ENCODE measurements at regions not wholly inside any gene's neighbourhood (a gene's known extent, or its start where the extent isn't known, plus 50 kb on each side); places are given as distances from the start of the nearest gene placed in this dataset.
A peak's percentile ranks its signal among the peaks of the same experiment; 100 is the strongest.

GRCh38 chr3:29152379-29152778 lies 128.5 kb upstream of the RBMS3 start:
- Histone ChIP-seq H3K4me3 (ENCODE audit: low read length) (no peak overlapping the region), H3K4me1 (ENCODE audit: insufficient read depth, low read length) (no peaks in the 10 kb centered on the region), H3K27me3 (ENCODE audit: control insufficient read depth in 1 of 2, insufficient read depth in 2 of 2, low read length in 2 of 2) (no peaks in the 10 kb centered on the region), H3K27ac (ENCODE audit: low read depth in 1 of 2, low read length in 2 of 2) (no peak overlapping the region), H3K9me3 (ENCODE audit: control insufficient read depth in 1 of 2, insufficient read depth in 1 of 2, low read length in 2 of 2) (no peaks in the 10 kb centered on the region), H3K36me3 (ENCODE audit: insufficient read depth, low read length) (no peaks in the 10 kb centered on the region)
- intact Hi-C loops (cut with DNase I, micrococcal nuclease), result no loop called here
- no peaks in the 10 kb centered on the region for H3K9me3 Mint-ChIP-seq
- DNase-seq (no peak), ATAC-seq (ENCODE audit: poor library complexity) (no peak)
- H3K4me3 Mint-ChIP-seq, result no peak overlapping the region
- no peak overlapping the region for H3K27ac Mint-ChIP-seq
- H3K4me1 Mint-ChIP-seq (ENCODE audit: low read depth), result peaks cover 18% of the 10 kb centered on the region
- no peak for TF ChIP-seq CTCF (IDR thresholded peaks at IDR 0.05)
- ChIA-PET POLR2A (no interaction called here), CTCF (no interaction called here)
- no peaks in the 10 kb centered on the region for H3K27me3 Mint-ChIP-seq
- no peaks in the 10 kb centered on the region for H3K36me3 Mint-ChIP-seq (ENCODE audit: low read depth)

DNA sequence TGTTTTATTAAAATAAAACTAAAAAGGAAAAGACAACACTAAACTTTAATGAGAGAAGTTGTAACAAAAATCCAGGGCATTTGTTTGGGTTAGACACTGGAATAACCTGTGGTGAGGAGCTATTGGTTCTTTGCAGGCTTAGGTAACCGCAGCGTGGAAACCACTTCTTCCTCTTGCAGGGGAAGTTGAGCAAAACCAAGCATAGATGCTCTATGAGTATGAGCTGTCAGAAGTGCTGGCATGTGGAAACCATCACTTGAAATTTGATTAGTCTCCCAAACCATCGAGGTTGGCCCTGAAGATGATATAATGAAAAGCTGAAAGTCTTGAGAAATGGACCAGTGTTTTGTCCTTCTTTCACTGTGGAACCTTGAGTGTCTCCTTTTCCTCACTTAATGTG lies 127.1 kb upstream of the RBMS3 start:
- H3K9me3 ChIP-seq (ENCODE audit: control insufficient read depth in 1 of 2, insufficient read depth in 1 of 2, low read length in 2 of 2), result no peaks in the 10 kb centered on the region
- ATAC-seq (ENCODE audit: poor library complexity), result peak; percentile 41

GRCh38 chr3:29156086-29156715 lies 124.7 kb upstream of the RBMS3 start:
- Mint-ChIP-seq H3K27me3 (no peaks in the 10 kb centered on the region), H3K36me3 (ENCODE audit: low read depth) (no peaks in the 10 kb centered on the region), H3K9me3 (no peaks in the 10 kb centered on the region), H3K4me3 (no peak overlapping the region), H3K4me1 (ENCODE audit: low read depth) (peaks cover 18% of the 10 kb centered on the region), H3K27ac (no peak overlapping the region)
- ATAC-seq (ENCODE audit: poor library complexity), result no peak
- no peak for DNase-seq
- intact Hi-C loops (cut with DNase I, micrococcal nuclease), result no loop called here
- Histone ChIP-seq H3K27me3 (ENCODE audit: control insufficient read depth in 1 of 2, insufficient read depth in 2 of 2, low read length in 2 of 2) (no peaks in the 10 kb centered on the region), H3K4me1 (ENCODE audit: insufficient read depth, low read length) (no peaks in the 10 kb centered on the region), H3K9me3 (ENCODE audit: control insufficient read depth in 1 of 2, insufficient read depth in 1 of 2, low read length in 2 of 2) (no peaks in the 10 kb centered on the region), H3K36me3 (ENCODE audit: insufficient read depth, low read length) (no peaks in the 10 kb centered on the region), H3K4me3 (ENCODE audit: low read length) (no peak overlapping the region), H3K27ac (ENCODE audit: low read depth in 1 of 2, low read length in 2 of 2) (no peak overlapping the region)
- POLR2A ChIA-PET, result no interaction called here
- no peak for TF ChIP-seq CTCF (IDR thresholded peaks at IDR 0.05)
- CTCF ChIA-PET, result no interaction called here

More for the DNA sequence above, 127.1 kb upstream of the RBMS3 start:
- no peaks in the 10 kb centered on the region for H3K36me3 Mint-ChIP-seq (ENCODE audit: low read depth)
- H3K4me3 Mint-ChIP-seq, result no peak overlapping the region
- peaks cover 18% of the 10 kb centered on the region for H3K4me1 Mint-ChIP-seq (ENCODE audit: low read depth)
- no peaks in the 10 kb centered on the region for H3K27me3 Mint-ChIP-seq
- CTCF ChIA-PET, result no interaction called here
- H3K36me3 ChIP-seq (ENCODE audit: insufficient read depth, low read length), result no peaks in the 10 kb centered on the region
- intact Hi-C loops (cut with DNase I, micrococcal nuclease), result no loop called here
- no peak overlapping the region for H3K27ac ChIP-seq (ENCODE audit: low read depth in 1 of 2, low read length in 2 of 2)
- POLR2A ChIA-PET, result interaction anchor here (1.5 kb wide), 1 partner anchor 18 kb away, joined by 8 read pairs; no protein-coding TSS in a partner anchor
- no peak for TF ChIP-seq CTCF (IDR thresholded peaks at IDR 0.05)
- peak in 5 of 14 experiments; percentile 2 to 49 (median 21) for DNase-seq
- H3K27me3 ChIP-seq (ENCODE audit: control insufficient read depth in 1 of 2, insufficient read depth in 2 of 2, low read length in 2 of 2), result no peaks in the 10 kb centered on the region
- H3K27ac Mint-ChIP-seq, result no peak overlapping the region
- H3K9me3 Mint-ChIP-seq, result no peaks in the 10 kb centered on the region
- no peak overlapping the region for H3K4me3 ChIP-seq (ENCODE audit: low read length)
- no peaks in the 10 kb centered on the region for H3K4me1 ChIP-seq (ENCODE audit: insufficient read depth, low read length)
